ENCODE measurements at regions not wholly inside any gene's neighbourhood (a gene's known extent, or its start where the extent isn't known, plus 50 kb on each side); places are given as distances from the start of the nearest gene placed in this dataset.

DNA sequence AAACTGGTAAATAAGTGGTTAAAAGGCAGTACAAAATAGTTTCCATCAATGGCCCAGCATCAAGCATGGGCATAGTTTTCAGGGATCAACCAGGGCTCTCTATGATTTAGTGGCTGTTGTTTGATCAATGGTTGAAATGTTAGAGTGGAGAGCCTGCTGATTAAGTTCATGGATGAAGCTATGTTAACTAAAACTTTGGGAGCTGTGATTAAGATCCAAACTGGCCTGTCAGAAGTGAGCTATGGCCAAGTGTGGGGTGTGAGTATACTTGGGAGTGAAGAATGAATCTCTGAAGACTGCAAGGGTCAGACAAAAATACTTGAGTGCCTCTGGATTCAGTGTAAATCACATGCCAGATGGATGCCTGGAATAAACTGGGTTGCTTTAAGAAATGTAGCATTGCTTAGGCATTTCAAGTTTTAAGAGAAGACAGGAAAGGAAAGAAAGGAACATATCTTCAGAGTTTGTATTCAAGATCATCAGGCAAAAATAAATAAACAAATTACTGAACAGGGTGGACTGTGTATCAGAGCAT is 422.2 kb upstream of the ADAMTS9 start:
- no peak for DNase-seq

DNA sequence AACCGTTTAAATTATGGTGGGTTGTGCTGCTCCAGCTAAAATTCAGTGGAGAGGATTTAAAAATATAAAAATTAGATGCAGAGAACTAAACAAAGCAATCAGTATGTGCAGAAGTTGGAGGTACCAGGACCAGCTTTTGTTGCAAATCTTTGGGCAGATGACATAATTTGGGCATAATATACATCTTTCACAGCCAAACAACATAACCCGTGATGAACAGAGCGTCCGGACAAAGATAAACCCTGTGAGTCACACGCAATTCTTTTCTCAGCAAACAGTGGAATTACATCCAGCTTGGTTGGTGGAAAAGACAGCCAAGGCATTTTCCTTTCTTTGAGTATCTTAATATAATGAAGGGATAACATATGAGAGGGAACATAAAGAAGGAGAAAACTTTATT is 419.4 kb upstream of the ADAMTS9 start:
- DNase-seq, result no peak

DNA sequence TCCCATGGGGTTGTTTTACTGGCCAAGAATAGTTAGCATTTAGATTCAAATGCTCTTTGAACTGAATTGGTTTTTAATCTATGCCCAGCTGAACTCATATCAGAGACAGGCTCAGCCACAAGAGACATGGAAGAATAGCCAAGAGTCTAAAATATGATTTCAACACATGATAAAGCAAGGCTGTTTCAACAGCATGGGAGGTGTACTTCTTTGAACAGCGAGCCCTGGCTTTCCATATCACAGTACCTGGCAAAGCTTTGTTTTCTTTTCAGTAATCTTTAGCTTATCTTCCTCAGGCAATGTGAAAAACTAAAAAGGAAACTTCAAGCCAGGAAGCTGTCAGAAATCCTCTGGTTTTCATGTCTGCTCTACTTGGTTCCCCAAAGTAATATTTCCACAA is 413.6 kb upstream of the ADAMTS9 start:
- DNase-seq, result no peak

DNA sequence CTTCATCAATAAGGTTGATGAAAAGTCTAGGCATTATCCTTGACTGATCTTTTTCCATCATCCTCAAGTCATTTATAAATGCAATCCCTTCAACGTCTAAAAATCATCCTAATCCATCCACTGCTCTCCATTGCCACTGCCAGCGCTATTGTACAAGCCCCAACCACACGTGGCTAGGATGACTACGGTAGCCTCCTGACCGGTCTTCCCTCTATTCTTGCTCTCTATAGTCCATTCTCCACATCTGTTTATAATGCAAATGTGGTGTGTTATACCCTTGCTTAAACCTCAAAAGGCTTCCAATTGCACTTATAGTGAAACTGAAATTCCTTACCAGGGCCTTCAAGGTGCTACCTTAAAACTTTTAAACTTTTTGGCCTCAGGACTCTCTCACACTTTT is 410.6 kb upstream of the ADAMTS9 start:
- DNase-seq, result no peak

DNA sequence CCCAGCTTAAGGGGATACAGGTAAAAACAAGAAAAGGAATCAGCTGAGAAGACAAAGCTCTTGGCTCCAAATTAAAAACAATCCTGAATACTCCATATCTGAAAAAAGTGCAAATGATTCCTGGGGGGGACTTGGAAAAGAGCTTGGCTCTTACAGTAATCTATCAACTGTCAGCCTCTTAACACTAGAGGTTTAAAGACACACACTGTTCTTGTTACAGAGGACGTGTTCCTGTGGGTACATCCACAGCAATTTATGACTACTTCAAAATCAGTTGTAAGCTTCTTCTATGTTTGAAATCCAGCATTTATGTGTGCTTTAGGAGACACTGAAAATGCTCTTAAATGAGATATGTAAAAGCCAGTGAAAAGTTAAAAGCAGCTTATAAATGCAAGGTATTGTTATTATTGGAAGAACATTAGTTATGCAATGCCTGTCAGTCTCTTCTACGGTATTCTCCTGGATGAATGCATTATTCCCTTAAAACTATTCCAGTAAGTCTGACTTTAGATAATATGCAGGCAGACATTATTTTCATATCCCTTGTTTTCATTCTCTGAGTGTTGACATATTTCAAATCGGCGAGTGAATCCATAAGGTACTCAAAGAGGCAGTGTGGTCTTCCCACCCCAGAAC is 408.4 kb upstream of the ADAMTS9 start:
- no peak for DNase-seq

DNA sequence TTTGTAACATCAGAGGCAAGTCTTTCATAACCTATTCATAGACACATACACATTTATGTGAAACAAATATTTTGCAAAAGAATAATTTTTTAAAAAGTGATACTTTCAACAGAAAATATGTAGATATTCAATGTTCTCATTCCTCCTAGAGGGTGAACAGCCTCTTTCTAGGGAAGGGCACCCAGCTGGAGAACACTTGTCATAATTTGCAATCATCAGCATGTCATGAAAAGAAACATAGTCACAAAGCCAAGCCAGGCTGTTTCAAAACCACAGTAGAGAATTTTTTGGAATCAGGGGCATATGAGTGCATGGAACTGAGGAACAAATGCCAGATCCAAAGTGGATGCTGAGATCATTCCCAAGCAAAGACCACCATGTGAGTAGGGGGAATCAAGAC is 406.9 kb upstream of the ADAMTS9 start:
- DNase-seq, result no peak

DNA sequence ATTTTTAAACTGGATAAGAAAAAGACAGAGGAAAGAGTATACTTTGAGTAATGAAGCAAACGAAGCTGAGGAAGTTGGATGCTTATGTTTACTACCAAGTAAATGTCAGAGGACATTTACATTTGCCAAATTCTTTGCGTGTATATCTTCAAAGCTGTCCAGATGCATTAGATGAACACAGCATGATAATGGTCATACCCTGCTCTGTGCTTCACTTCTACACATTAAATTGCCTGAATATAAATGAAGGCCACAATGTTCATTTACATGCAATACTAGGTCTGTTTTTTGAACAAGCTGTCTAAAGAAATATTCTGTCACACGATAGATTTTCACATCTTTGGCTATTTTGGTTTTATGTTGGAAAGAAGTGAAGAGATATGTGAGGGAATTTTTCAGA is 405.8 kb upstream of the ADAMTS9 start:
- no peak for DNase-seq

DNA sequence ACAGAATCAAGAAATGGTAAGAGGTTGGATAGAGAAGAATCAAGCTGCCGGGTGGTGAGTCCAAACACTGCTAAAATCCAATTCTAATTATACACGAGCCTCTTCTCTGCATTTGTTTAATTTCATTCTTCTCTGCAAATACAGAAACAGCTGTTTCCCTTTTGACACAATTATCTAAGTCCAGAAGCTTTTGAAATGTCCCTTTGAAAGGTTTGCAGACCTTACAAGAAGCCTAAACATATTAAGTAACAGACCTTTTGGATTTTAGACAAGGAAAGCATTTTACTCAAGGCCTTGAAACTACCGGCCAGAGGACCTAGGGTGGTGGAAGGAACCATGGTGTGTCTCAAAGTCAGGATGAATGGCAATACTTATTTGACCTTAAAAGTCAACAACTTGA is 403.8 kb upstream of the ADAMTS9 start:
- no peak for DNase-seq

DNA sequence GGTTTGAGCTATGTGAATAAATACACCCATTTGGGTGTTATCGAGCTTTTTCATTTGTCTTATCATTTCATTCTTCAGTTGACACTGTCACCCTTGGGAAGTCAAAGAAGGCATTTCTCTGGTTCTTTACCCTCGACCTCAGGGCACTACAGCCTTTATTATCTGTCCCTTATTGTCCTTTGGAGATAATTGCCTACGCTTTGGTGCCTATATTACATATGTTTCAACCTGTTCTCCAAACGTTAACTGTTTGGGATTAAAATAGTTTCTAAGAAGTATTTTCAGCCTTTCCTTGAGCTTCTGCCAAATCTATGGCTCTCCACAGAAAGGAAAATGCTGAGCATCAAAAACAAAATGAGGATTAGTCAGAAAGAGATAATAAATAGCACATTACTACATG is 395.4 kb upstream of the ADAMTS9 start:
- DNase-seq, result no peak

DNA sequence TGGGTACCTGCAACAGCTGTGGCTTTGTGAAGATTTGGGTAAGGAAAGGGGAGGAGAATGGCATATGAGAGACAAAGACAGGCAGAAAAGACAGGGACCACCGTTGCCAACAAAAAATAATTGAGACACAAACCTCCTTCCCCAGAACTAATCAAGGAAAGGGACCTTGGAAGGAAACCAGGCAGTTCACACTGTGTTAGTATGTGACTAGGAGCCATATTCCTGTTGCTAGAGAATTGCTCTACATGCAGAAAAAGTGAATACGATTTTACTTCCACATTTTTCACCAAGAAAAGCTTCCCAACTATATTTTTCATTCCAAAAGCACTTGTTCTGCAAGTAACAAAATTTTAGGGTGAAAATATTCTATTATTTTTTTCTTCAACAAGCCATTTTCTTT is 393.7 kb upstream of the ADAMTS9 start:
- DNase-seq, result no peak

DNA sequence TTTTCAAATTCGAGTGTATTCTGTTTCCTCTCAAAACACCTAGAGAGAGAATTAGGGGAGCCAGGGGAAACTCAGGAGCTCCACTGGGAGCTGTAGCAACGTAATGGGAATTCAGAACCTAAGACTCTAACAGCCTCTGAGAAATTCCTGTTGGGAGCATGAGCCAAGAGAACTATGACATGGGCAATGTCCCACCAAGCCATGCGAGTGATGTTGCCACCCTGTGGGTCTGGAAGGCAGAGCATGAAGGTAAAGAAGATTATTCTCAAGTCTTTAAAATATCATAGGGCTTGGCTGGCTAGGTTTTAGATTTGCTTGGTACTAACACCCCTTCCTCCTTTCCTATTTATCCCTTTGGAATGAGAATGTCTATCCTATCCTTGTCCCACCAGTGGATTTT is 392.6 kb upstream of the ADAMTS9 start:
- no peak for DNase-seq

DNA sequence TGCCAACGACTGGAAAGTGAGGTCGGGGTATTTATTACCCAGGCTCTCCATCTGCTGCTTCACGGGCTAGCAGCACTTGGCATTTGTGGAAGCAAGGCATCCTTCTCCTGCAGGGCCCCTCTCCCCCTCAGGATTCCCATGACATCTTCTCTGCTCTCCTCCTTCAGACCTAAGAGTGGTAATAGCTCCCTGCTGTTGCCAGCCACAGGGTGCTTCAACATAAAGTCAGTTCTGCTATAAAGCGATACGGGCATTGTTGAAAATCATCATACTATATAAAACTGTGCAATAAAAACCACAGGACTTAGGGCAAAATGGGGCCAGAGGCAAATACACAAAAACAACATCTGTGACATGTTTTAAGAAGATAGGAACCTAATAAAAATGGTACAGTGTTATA is 391.8 kb upstream of the ADAMTS9 start:
- DNase-seq, result no peak

DNA sequence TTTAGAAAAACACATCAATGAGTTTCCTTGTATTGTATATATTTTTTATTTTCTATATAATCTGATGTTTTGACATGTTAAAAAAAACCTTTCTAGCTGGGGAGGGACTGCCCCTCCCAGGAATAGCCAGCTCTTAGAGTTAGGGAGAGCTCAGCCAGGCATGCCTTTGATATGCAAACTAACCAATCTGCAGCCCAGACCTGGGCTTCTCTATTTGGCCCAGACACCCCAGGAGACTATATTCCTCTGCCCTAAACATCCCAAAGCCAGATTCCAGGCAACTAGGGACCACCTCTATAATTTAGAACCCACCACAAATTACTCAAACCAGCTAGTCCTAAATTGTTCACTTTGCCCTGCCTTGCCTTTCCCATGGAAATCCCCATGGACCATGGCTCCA is 390.9 kb upstream of the ADAMTS9 start:
- no peak for DNase-seq

DNA sequence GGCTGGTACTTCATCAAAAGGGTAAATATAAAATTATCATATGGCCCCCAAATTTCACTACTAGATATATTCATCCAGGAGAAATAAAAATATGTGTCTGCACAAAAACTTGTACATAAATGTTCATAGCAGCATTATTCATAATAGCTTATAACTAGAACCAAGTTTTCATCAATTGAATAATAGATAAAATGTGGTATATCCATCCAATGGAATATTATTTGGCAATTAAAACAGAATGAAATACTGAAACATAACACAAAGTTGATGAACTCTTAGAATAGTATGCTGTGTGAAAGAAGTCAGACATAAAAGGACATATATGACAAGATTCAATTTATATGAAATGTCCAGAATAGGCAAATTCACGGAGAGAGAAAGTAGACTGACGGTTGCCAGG is 389.3 kb upstream of the ADAMTS9 start:
- DNase-seq, result no peak

DNA sequence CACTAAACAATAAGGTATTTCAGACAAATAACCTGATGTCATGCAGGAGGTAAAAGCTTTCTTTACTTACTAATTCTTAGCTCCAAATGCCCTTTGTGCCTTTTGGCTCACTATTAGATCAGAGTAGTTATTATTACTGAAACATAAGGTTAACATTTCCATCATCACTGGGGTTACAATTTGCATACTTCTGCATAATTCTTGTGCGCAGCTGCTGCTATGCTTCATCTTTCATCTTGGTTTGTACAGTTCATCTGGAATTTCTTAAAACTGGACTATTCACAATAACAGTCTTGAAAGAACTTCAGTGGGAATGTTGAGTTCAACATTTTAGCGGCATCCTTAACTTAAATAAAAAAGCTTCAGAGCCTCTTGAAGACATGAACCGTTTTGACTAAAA is 383.2 kb upstream of the ADAMTS9 start:
- no peak for DNase-seq

DNA sequence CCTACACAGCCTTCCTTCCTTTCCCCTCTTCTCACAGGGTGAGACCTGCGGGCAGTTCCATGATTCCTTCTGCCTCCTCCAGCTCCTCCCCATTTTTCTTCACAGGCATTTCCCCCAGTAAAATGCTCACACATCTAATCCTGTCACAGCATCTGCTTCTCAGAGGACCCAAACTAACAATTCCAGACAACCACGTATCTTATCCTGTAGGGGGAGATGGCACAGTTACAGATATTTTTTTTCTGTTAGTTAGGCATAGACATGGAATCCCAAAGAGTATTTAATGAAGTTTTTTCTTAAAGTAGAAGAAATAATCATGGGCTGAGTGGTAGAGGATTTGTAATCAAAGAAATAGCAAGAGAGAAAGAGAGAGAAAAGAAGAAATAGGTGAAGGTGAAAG is 373.1 kb upstream of the ADAMTS9 start:
- no peak for DNase-seq

DNA sequence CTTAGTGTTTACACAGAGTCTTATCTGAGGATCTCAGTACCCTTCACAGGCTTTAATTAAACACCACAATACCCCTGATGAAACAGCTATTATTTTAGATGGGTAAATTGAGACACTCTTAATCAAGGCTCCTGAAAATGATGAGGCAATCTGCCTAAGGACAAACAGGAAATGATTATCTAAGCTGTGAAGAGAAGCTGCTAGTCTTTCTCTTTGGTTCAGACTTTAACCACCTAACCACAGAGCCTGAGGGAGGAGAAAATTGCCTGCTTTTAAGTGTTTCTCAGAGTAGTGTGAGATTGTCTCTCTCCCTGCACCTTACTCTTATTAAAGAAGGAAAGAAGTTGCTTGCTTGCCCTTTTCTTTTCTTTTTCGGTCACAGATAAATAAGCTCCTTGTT is 364.3 kb upstream of the ADAMTS9 start:
- no peak for DNase-seq

DNA sequence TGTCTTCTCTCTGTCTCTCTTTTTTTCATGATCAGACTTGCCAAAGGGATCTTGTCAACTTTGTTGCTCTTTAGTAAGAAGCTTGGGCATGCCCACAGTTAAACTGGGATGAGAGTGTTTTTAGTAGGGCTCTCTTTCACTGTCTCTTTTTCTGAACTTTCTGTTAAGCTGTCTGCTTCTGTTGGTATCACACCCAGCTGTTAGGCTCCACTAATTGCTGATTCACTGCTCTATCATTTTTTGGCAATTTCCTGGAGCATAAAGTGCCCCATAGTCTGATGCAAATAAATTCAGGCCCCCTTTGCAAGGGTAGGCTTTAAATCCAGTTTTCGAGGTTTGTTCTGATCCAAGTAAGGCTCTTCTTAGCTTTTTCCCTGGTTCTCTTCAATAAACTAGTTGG is 360.4 kb upstream of the ADAMTS9 start:
- no peak for DNase-seq

DNA sequence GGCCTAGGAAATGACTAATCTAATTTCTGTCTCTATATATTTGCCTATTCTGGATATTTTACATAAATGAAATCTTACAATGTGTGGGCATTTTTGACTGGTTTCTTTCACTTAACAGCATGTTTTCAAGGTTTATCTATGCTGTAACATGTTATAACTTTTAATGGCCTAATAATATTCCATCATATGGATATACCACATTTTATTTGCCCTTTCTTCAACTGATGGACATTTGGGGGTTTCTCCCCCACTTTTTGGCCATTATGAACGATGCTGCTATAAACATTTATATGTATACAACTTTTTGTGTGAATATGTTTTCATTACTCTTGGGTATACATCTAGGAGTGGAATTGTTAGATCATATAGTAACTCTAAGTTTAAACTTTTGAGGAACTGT is 357.3 kb upstream of the ADAMTS9 start:
- DNase-seq, result no peak

DNA sequence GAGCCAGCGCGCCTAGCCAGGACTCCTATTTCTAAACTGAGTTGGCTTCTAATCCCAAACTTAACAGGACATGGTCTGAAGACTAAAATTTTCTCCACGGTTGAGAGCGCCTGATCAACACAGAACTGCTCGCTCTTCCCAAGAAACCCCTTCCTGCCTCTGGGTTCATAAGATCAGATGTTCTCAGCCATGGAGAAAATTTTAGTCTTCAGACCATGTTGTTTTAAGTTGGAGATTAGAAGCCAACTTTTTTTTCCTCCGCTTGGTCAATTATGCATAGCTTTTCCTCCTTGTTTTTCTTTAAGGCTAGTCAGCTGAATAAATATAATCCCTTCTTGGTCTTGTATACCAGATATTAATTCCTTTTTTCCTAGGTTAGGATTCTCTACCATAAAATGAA is 356.6 kb upstream of the ADAMTS9 start:
- DNase-seq, result no peak

DNA sequence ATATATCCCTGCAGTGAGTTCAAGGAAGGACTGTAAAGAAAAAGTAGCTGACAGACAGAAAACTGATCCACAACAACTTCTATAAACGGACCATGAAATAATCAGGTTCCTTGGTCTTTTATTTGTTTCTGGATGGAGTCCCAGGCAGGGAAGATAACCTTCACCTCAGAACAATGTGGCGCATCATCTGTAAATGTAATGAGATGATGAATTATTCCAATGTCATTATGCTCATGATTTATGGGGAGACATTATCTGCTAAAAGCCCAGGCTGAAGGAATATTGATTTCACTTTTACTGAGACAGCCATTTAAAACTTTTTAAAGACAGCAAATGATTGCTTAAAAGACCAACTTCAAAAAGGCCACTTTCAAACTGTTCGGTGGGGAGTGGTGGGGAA is 354.9 kb upstream of the ADAMTS9 start:
- DNase-seq, result no peak

DNA sequence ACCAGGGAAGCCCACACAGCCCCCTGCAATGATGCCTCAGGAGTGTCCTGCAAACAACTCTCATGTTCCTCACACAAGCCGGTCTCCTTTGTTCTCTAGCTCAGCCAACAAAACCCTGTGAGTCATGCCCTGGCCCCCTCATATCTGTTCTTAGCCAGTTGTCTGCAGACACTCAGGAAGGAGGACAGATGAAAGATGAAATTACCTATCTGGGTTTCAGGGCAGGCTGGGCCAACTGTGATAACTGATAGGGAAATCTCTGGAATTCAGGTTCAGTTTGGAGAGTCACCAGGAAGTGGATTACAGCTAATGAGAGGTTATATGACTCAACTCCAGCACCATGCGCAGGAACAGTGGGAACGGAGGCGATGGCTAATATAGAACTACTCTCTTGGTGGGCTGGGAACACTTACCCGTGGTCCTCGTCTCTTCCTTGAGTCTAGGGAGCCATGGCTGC is 352.0 kb upstream of the ADAMTS9 start:
- no peak for DNase-seq

DNA sequence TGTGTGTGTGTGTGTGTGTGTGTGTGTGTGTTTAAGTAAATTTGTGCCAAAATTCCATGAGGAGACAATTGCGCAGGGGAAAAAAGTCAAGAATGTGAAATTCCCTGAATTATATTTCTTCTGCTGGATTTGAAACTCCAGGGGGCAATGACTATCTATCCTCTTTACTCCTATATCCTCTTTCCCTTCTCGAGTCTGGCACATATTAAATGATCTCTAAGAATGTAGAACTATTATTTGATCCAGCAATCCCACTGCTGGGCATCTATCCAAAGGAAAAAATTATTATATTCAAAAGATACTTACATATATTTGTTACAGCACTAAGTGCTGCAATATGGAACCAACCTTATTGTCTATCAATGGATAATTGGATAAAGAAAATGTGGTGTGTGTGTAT is 350.1 kb upstream of the ADAMTS9 start:
- DNase-seq, result no peak

DNA sequence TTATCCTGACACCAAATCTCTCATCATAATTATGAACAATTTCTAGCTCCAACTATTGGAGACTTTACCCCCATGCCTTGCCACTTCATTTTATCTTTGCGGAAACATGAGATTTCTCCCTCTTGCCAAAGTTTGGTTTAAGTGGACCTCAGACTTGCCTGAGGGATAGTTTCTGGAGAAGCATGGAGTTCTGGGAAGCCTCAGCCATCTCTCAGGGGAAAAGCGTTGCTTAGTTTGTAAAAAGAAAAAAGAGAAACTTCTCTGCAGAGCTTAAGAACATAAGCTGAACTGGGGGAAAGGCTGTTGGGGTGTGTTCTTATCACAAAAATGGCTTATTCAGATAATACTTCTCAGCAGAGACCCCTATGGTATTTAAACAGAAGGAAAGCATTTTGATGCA is 347.4 kb upstream of the ADAMTS9 start:
- no peak for DNase-seq

DNA sequence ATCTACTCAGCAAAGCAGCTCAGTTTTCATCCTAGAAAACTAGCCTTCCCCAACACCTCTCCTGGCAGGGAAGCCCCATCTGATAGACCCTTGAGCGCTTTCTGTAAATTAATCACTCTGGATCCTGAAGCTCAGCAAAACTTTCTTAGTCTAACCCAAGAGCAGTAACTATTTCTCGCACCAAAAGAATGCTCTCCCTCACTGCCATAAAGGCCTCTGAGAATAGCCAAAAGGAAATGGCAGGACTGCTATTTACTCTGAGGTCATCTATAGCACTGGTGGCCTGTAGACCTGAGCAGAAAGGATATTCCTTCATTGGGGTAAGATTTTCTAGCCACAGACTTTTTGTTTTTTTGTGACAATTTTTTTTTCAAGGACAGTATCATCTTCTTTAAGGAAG is 345.8 kb upstream of the ADAMTS9 start:
- DNase-seq, result no peak
